HEK293T (cell line): ENCODE measurements at regions not wholly inside any gene's neighbourhood (a gene's known extent, or its start where the extent isn't known, plus 50 kb on each side); places are given as distances from the start of the nearest gene placed in this dataset.

Experiments used
- ARNT ChIP-seq: fragments of 450-650 bp; IDR thresholded peaks from 2 replicates; pipeline ENCODE4 v1.6.1; 2017; ENCODE audit warnings: mild to moderate bottlenecking
- BHLHE40 ChIP-seq: fragments of 450-650 bp; IDR thresholded peaks from 2 replicates; pipeline ENCODE4 v1.6.1; 2016; ENCODE audit warnings: mild to moderate bottlenecking, moderate library complexity, borderline replicate concordance
- ELF4 ChIP-seq: fragments of 450-650 bp; IDR thresholded peaks from 2 replicates; pipeline ENCODE4 v1.6.1; 2017; ENCODE audit warnings: antibody characterized with exemption
- FOXA1 ChIP-seq: fragments of 450-650 bp; IDR thresholded peaks from 2 replicates; pipeline ENCODE4 v1.6.1; 2016; ENCODE audit warnings: mild to moderate bottlenecking
- FOXK2 ChIP-seq: fragments of 450-650 bp; IDR thresholded peaks from 2 replicates; pipeline ENCODE4 v1.6.1; 2016; ENCODE audit warnings: mild to moderate bottlenecking
- FOXM1 ChIP-seq: fragments of 450-650 bp; IDR thresholded peaks from 2 replicates; pipeline ENCODE4 v1.6.1; 2017; ENCODE audit warnings: mild to moderate bottlenecking, borderline replicate concordance
- HDGF ChIP-seq: fragments of 450-650 bp; IDR thresholded peaks from 2 replicates; pipeline ENCODE4 v1.6.1; 2017; ENCODE audit warnings: antibody characterized with exemption, borderline replicate concordance
- L3MBTL2 ChIP-seq: fragments of 450-650 bp; conservative IDR thresholded peaks from 2 replicates; pipeline ENCODE4 v1.6.1; 2016; ENCODE audit warnings: mild to moderate bottlenecking
- NFRKB ChIP-seq: fragments of 450-650 bp; IDR thresholded peaks from 2 replicates; pipeline ENCODE4 v1.6.1; 2016; ENCODE audit warnings: mild to moderate bottlenecking, moderate library complexity
- PKNOX1 ChIP-seq: fragments of 450-650 bp; IDR thresholded peaks from 2 replicates; pipeline ENCODE4 v1.6.1; 2016
- SP1 ChIP-seq: fragments of 450-650 bp; IDR thresholded peaks from 2 replicates; pipeline ENCODE4 v1.6.1; 2017
- SUZ12 ChIP-seq: fragments of 450-650 bp; IDR thresholded peaks from 2 replicates; pipeline ENCODE4 v1.6.1; 2016; ENCODE audit warnings: mild to moderate bottlenecking
- TARDBP ChIP-seq: fragments of 450-650 bp; IDR thresholded peaks from 2 replicates; pipeline ENCODE4 v1.6.1; 2016

GRCh38 chr4:178339769-178340168 lies 897.5 kb upstream of the AGA start:
- TF ChIP-seq FOXM1 (no peak), BHLHE40 (no peak), SP1 (no peak), ARNT (no peak), TARDBP (no peak), NFRKB (no peak), L3MBTL2 (no peak), PKNOX1 (no peak), FOXA1 (no peak), ELF4 (no peak), HDGF (no peak), FOXK2 (no peak), SUZ12 (no peak)
